A204.1 (cell line): ENCODE measurements at regions not wholly inside any gene's neighbourhood (a gene's known extent, or its start where the extent isn't known, plus 50 kb on each side); places are given as distances from the start of the nearest gene placed in this dataset.
"Not testable (repeated sequence)": the region's sequence is repeated elsewhere in the genome, so short reads cannot be mapped to it uniquely, and the experiment has no call there.

ENCODE experiments used
- FAIRE-seq: peaks from 2 replicates; lab custom pipeline; 2012; peaks lifted over from hg19 to GRCh38; lab: Jason Lieb, UNC

- FAIRE-seq: not testable (repeated sequence)
These were observed 85.1 kb upstream of the FBXO28 start for GRCh38 chr1:224028802-224029201.

- FAIRE-seq: not testable (repeated sequence)
These were observed 90.8 kb upstream of the FBXO28 start for GRCh38 chr1:224023122-224023521.

- FAIRE-seq: not testable (repeated sequence)
These were observed 91.5 kb upstream of the FBXO28 start for GRCh38 chr1:224022249-224022970.

- not testable (repeated sequence) for FAIRE-seq
These were observed 94.0 kb upstream of the FBXO28 start for GRCh38 chr1:224019866-224020265.

- FAIRE-seq: not testable (repeated sequence)
These were observed 98.1 kb upstream of the FBXO28 start for GRCh38 chr1:224015782-224016181.

- FAIRE-seq: no peak
These were observed 99.6 kb upstream of the FBXO28 start for GRCh38 chr1:224014330-224014649.

- FAIRE-seq: not testable (repeated sequence)
These were observed 100.1 kb upstream of the FBXO28 start for GRCh38 chr1:224013626-224014329.

- FAIRE-seq: not testable (repeated sequence)
These were observed 101.0 kb upstream of the FBXO28 start for GRCh38 chr1:224012807-224013434.

GRCh38 chr1:224012162-224012561 lies 101.7 kb upstream of the FBXO28 start:
- FAIRE-seq: not testable (repeated sequence)

GRCh38 chr1:224011751-224012150 lies 102.2 kb upstream of the FBXO28 start:
- not testable (repeated sequence) for FAIRE-seq

GRCh38 chr1:224011153-224011552 lies 102.8 kb upstream of the FBXO28 start:
- FAIRE-seq: not testable (repeated sequence)

GRCh38 chr1:224005973-224006372 lies 107.9 kb upstream of the FBXO28 start:
- not testable (repeated sequence) for FAIRE-seq

GRCh38 chr1:224004552-224005315 lies 109.2 kb upstream of the FBXO28 start:
- not testable (repeated sequence) for FAIRE-seq

- FAIRE-seq: not testable (repeated sequence)
These were observed 110.0 kb upstream of the FBXO28 start for GRCh38 chr1:224003896-224004295.

- FAIRE-seq: not testable (repeated sequence)
These were observed 112.2 kb upstream of the FBXO28 start for GRCh38 chr1:224001757-224002156.

- FAIRE-seq: not testable (repeated sequence)
These were observed 114.2 kb upstream of the FBXO28 start for GRCh38 chr1:223999761-224000160.

GRCh38 chr1:223998676-223999455 lies 115.0 kb upstream of the FBXO28 start:
- FAIRE-seq: not testable (repeated sequence)

- not testable (repeated sequence) for FAIRE-seq
These were observed 117.5 kb upstream of the FBXO28 start for GRCh38 chr1:223996376-223996775.

GRCh38 chr1:223992456-223993246 lies 121.3 kb upstream of the FBXO28 start:
- FAIRE-seq: peak; percentile 61

GRCh38 chr1:223991297-223991857 lies 122.5 kb upstream of the FBXO28 start:
- FAIRE-seq: not testable (repeated sequence)
